Transverse colon (tissue), 4 donors: ENCODE measurements at regions not wholly inside any gene's neighbourhood (a gene's known extent, or its start where the extent isn't known, plus 50 kb on each side); places are given as distances from the start of the nearest gene placed in this dataset.

Experiments
- DNase-seq: peaks from one replicate; pipeline ENCODE4 v3.0.0-alpha.2; 2019
- H3K27ac ChIP-seq, 4 donors: fragments of 200-600 bp; sonication (generic); 2 replicates each; pipeline ENCODE4 v1.5.1; 2016 to 2018; ENCODE audit warnings: inconsistent platforms in 4 of 4
- H3K27me3 ChIP-seq: fragments of 200-600 bp; sonication (generic); 2 replicates; pipeline ENCODE4 v1.5.1; 2017; ENCODE audit warnings: inconsistent platforms
- H3K36me3 ChIP-seq, 4 donors: fragments of 200-600 bp; sonication (generic); 2 replicates each; pipeline ENCODE4 v1.5.1; 2017 to 2019; ENCODE audit warnings: inconsistent platforms in 4 of 4
- H3K4me1 ChIP-seq, 4 donors: fragments of 200-600 bp; sonication (generic); 2 replicates each; pipeline ENCODE4 v1.5.1; 2017 to 2020; ENCODE audit warnings: inconsistent platforms in 4 of 4
- H3K4me3 ChIP-seq, 4 donors: fragments of 200-600 bp; sonication (generic); 1 replicate in 1 of 4; 2 replicates in 3 of 4; pipeline versions ENCODE4 v1.5.1 to v1.6.1; 2017 to 2019; ENCODE audit warnings: inconsistent platforms in 4 of 4
- H3K9me3 ChIP-seq, 2 donors: fragments of 200-600 bp; sonication (generic); 2 replicates each; pipeline ENCODE4 v1.5.1; 2017 to 2019; ENCODE audit warnings: inconsistent platforms in 2 of 2
- CTCF ChIP-seq, 5 experiments: fragments of 200-600 bp in 3 of 5; fragments of 450-650 bp in 2 of 5; sonication (generic) in 3 of 5; IDR thresholded peaks; 1 replicate in 2 of 5; 2 replicates in 3 of 5; pipeline ENCODE4 v1.5.1; 2016 to 2017; ENCODE audit warnings: antibody characterized with exemption in 5 of 5, inconsistent platforms in 3 of 5, mild to moderate bottlenecking in 2 of 5, moderate library complexity in 1 of 5
- EP300 ChIP-seq: sonication (generic); formaldehyde crosslinking; IDR thresholded peaks from one replicate; pipeline ENCODE4 v1.6.1; 2017; ENCODE audit warnings: antibody characterized with exemption, low read depth
- POLR2A ChIP-seq: fragments of 450-650 bp; IDR thresholded peaks from one replicate; pipeline ENCODE4 v1.6.1; 2016; ENCODE audit warnings: antibody characterized with exemption, mild to moderate bottlenecking, moderate library complexity
- POLR2AphosphoS5 ChIP-seq, 3 donors: sonication (generic); formaldehyde crosslinking; IDR thresholded peaks; one replicate each; pipeline ENCODE4 v1.6.1; 2016; ENCODE audit warnings: antibody characterized with exemption in 3 of 3
- WGBS, 2 donors: methylation state at CpG; one replicate each; pipeline ENCODE4 v1.1.5; 2018; ENCODE audit warnings: low coverage in 1 of 2; 5-methylcytosine and 5-hydroxymethylcytosine counted together
- in situ Hi-C, 4 donors: fragments of 200-750 bp; cut with MboI; loops; one replicate each; pipeline versions ENCODE4 v1.15.0 to v1.15.1; 2017; ENCODE audit warnings: low sequenced_read_pairs in 3 of 4, low pct_ligation_motif_present in 1 of 4, low pct_unique_long_range_greater_than_20kb in 1 of 4
- intact Hi-C: fragments of 100-400 bp; cut with DNase I; formaldehyde crosslinking; loops from one replicate; pipeline ENCODE4 v1.15.1; 2023; ENCODE audit warnings: low total_unique reads

- in situ Hi-C loops: loop anchor here (25.0 kb wide), 3 partner anchors 302 to 852 kb away; partner anchors contain the start of genes MECR (in 3 of the 4) and PTPRU (in 3 of the 4)
Observed at GRCh38 chr1:30089024-30089430, 634.4 kb downstream of the MATN1 start.

GRCh38 chr1:30088594-30088993, 634.8 kb downstream of the MATN1 start:
- intact Hi-C loops (no loop called here), in situ Hi-C loops (loop anchor here (25.0 kb wide), 3 partner anchors 301 to 851 kb away; partner anchors contain the start of genes MECR (in 3 of the 4) and PTPRU (in 3 of the 4))

More at GRCh38 chr1:30089024-30089430, 634.4 kb downstream of the MATN1 start:
- TF ChIP-seq EP300: no peak
- no peak for TF ChIP-seq CTCF (IDR thresholded peaks at IDR 0.05)
- TF ChIP-seq POLR2A: no peak
- no peak for TF ChIP-seq POLR2AphosphoS5 (IDR thresholded peaks at IDR 0.05)
- peaks cover 19 to 24% of the 10 kb centered on the region in 2 donors for H3K9me3 ChIP-seq
- no peaks in the 10 kb centered on the region for H3K27me3 ChIP-seq
- peak; percentile 73 for DNase-seq
- 61% methylated on average over 11 of the region's 11 CpGs; no CpG with 5 or more reads in 1 of the 2 donors for WGBS, 2 donors
- no peak overlapping the region for H3K4me3 ChIP-seq
- H3K4me1 ChIP-seq: peaks cover 3 to 33% (median 11%) of the 10 kb centered on the region in 4 donors
- intact Hi-C loops: no loop called here
- H3K27ac ChIP-seq: peak overlapping the region in 3 of 4 donors; percentile 1 to 71 (median 51)
- no peaks in the 10 kb centered on the region for H3K36me3 ChIP-seq

GRCh38 chr1:30087465-30087864, 635.9 kb downstream of the MATN1 start:
- Histone ChIP-seq H3K27me3 (no peaks in the 10 kb centered on the region), H3K4me1 (peaks cover 11 to 41% (median 19%) of the 10 kb centered on the region in 4 donors), H3K9me3 (peaks cover 8 to 12% of the 10 kb centered on the region in 2 donors), H3K4me3 (no peak overlapping the region), H3K27ac (no peak overlapping the region), H3K36me3 (no peaks in the 10 kb centered on the region)
- 73 to 87% methylated on average over 3 to 6 of the region's 6 CpGs for WGBS, 2 donors
- intact Hi-C loops: no loop called here
- no peak for DNase-seq
- in situ Hi-C loops: loop anchor here (25.0 kb wide), 3 partner anchors 300 to 850 kb away; partner anchors contain the start of genes MECR (in 3 of the 4) and PTPRU (in 3 of the 4)
- no peak for TF ChIP-seq POLR2A
- TF ChIP-seq POLR2AphosphoS5 (IDR thresholded peaks at IDR 0.05): no peak
- TF ChIP-seq CTCF (IDR thresholded peaks at IDR 0.05): peak in 1 of 5 experiments; percentile 12
- no peak for TF ChIP-seq EP300

More at GRCh38 chr1:30088594-30088993, 634.8 kb downstream of the MATN1 start:
- DNase-seq: peak; percentile 36
- TF ChIP-seq POLR2AphosphoS5 (IDR thresholded peaks at IDR 0.05): no peak
- no peak for TF ChIP-seq CTCF (IDR thresholded peaks at IDR 0.05)
- no peak for TF ChIP-seq EP300
- TF ChIP-seq POLR2A: no peak
- Histone ChIP-seq H3K9me3 (peaks cover 19 to 23% of the 10 kb centered on the region in 2 donors), H3K27ac (peak overlapping the region in 2 of 4 donors; percentile 51 to 71), H3K4me1 (peaks cover 6 to 37% (median 15%) of the 10 kb centered on the region in 4 donors), H3K36me3 (no peaks in the 10 kb centered on the region), H3K27me3 (no peaks in the 10 kb centered on the region), H3K4me3 (no peak overlapping the region)
- 45 to 52% methylated on average over 7 to 10 of the region's 10 CpGs for WGBS, 2 donors

- Histone ChIP-seq H3K9me3 (no peaks in the 10 kb centered on the region), H3K4me3 (no peak overlapping the region), H3K36me3 (no peaks in the 10 kb centered on the region), H3K4me1 (peaks cover 11 to 41% (median 19%) of the 10 kb centered on the region in 4 donors), H3K27ac (no peak overlapping the region), H3K27me3 (no peaks in the 10 kb centered on the region)
- intact Hi-C loops: no loop called here
- in situ Hi-C loops: loop anchor here (25.0 kb wide), 3 partner anchors 299 to 849 kb away; partner anchors contain the start of genes MECR (in 3 of the 4) and PTPRU (in 3 of the 4)
- WGBS, 2 donors: 43 to 68% methylated on average over 3 to 16 of the region's 45 CpGs
- peak; percentile 41 for DNase-seq
- TF ChIP-seq POLR2A (no peak), POLR2AphosphoS5 (IDR thresholded peaks at IDR 0.05) (no peak), CTCF (IDR thresholded peaks at IDR 0.05) (peak; percentile 59 to 78 (median 73))
Observed at GRCh38 chr1:30085811-30086770, 637.3 kb downstream of the MATN1 start.
